Muscle of back (tissue), 3 donors: ENCODE measurements at regions not wholly inside any gene's neighbourhood (a gene's known extent, or its start where the extent isn't known, plus 50 kb on each side); places are given as distances from the start of the nearest gene placed in this dataset.

Experiments
- DNase-seq, 3 donors: peaks; one replicate each; pipeline versions ENCODE4 v3.0.0 to v3.0.0-alpha.2; 2013

DNA sequence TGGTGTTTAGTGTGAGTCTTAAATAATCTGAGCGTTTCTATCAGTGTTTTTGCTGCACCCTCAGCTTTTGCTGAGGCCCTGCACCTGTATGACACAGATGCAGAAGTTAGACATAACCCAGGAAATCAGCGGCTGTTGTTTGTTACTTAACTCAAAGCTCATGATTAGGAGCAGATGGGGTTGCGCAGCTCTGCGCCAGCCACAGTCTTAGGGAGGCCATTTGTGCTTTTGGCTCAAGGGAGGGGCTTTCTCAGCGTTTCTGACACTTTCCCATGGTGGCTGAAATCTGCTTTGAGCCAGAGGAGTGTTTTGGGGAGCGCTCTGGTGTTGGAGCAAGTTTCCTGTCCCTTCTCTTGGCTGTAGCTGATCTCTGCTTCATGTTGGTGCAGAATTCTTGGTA, 433.8 kb downstream of the NAF1 start:
- DNase-seq: peak in 2 of 3 donors; percentile 23 to 57

DNA sequence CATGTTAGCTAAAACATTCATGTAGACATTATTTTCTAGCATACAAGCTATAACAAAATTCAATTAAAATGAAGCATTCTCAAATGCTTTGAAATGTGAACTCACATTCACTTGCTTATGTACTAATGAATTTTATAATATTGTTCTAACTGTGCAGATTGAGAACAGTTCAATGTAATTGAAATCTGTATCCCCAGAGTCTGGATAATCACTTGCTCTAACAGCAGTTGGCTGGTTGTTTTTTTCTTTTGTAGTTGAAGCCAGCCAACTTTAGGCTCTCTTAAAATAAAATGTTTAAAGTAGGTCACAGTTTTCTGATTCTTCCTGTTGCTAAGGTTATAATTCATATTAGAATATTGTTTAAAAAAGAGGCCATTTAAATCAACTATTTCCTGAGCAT, 438.9 kb downstream of the NAF1 start:
- DNase-seq: no peak

DNA sequence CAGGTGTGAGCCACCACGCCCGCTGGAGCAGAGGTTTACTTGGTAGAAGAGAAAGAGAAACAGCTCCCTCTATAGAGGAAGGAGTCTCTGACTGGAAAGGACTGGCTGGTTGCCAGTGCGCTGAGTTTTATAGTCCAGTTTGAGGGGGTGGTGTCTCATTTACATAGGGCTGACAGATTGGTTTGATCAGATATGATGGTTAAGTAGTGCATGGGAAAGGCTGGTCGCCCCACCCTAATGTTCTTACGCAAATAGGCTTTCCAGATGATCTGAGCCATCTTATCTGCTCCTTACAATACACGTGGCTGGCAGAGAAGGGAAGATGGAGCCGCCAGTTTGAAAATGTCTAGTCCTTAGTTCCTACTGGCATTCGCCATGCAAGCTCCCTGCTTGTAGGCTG, 439.5 kb downstream of the NAF1 start:
- DNase-seq: no peak

DNA sequence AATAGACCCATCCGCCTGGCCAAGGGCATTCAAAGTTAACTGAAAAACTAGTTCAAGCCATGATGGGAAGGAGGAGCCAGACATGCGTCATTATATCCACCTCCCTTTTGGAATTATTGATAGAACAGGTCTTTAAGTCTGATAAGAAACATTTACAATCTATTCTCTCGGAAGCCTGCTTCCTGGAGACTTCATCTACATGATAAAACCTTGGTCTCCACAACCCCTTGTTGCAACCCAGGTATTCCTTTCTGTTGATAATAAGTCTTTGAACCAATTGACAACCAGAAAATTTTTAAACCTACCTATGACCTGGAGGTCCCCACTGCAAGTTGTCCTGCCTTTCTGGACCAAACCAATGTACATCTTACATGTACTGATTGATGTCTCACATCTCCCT, 451.3 kb downstream of the NAF1 start:
- no peak for DNase-seq

DNA sequence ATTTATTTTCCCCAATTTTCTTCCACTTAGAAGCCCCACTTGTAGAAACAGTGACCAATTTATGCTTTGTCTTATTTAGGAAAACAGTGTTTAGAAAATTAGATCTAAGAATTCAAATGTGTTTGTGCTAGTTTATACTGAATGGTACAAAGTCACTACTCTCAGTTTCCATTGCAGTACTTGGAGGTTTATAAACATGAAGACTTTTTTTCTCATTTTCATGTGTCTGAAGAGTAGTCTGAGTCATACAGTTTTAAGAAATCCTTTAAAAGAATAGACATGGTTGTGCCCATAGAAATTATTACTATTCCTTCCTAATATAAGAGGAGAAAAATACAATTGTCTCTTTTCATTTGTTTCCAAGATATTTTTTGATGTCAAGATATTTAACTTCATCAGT, 458.7 kb downstream of the NAF1 start:
- DNase-seq: no peak

DNA sequence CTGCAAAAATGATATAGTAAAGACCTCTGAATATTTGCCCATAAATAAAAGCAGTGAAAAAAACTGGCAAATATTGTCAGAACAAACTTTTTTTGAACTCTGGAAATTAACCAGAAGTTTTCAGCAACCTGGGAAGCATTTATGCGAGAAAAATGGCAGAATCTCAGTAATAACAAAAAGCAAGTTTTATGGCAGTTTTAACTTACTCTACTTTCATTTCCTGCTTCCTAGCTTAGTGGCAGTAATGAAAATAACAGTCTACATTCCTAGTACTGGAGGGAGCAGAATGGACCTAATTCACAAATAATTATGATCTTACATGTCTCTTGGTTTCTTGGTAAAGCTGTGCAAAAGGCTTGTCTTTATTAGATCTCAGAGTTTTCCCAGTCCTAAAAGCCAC, 460.1 kb downstream of the NAF1 start:
- DNase-seq: peak in 1 of 3 donors; percentile 37

DNA sequence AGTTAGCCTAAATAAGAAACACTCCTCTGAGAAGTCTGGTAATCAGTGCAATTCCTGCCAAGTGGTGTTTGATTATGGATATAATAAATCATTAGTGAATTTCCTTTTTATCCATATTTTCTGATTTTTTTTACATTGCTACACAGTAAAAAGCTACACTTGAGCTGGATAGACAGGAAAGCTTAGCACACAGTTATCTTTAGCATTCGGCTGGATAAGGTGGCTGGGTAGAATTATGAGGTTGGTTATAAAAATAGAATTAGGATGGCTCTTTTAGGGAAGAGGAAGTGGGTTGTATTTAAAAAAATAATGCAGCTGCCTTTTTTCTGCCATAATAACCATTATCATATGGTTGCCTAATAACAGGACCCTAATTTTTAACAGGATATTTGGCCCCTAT, 460.6 kb downstream of the NAF1 start:
- peak in 1 of 3 donors; percentile 9 for DNase-seq

DNA sequence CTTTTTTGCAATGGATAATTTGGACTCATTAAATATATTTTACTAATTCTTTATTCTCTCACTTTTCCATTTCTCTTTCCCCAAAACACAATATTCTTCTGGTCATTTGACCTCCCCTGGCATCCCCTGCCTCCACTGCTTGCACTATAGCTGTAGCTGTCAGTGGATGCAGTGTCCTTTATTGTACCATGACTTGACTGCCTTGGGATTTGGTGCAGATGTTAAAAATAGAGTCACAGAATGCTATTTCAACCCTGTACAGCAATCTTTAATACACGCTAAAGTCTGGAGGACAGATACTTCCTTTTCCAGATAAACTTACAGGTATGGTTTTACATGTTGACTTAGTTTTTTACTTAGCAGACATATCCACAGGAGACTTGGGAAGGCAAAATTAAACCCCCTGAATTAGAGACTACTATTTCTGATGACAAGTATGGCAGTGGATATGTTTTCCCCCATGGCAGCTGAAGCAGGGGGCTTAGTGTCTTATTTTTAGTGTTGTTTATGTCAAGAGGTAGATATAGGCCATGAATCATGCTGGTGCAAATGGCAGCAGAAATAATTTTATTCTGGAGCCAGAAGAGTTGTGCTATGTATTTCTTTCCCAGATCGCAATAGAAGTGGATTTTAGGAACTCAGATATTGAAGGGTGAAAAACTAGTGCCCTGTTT, 461.4 kb downstream of the NAF1 start:
- DNase-seq: peak in 2 of 3 donors; percentile 8 to 18

DNA sequence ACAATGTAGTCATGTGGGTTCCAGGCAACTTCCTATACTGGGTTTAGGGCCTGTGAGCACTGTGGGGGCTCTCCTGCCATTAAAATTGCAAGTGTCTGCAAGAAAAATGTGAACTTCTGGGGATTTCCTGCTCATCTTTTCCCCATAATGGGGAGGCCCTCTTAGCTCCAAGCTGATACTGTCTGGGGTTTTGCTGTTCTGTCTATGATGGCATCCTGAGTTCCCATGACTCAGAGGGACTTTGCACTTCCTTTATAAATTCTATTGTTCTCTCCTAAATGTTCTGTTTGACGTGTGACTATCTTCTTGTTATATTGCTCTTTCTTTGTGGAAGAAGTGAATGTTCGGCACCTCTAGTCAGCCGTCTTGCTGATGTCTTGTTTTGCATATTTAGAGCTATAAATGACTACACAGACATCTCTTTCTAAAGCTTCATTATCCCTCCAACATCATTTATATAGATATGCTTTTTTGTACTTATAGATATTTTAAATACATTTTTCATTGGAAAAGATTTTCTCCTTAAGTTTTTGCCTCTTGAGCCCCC, 465.8 kb downstream of the NAF1 start:
- DNase-seq: no peak

DNA sequence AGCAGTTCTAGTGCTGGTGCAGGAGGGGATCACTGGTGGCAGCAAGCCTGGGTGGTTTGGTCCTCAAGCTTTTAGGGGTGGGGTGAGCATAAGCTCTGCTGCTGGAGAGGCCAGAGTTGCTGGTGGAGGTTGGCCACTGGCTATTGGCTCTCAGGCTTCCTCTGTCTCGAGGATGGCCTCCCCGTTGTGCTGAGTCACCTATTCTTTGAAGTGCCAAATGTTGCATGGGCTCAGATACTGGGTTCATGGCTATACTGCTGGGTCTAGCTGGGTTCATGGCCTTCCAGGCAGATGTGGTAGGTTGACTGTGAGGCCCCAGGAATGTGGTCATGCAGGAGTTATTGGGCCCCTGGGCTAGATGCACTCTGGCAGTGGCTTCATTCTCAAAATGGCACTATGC, 466.3 kb downstream of the NAF1 start:
- no peak for DNase-seq

DNA sequence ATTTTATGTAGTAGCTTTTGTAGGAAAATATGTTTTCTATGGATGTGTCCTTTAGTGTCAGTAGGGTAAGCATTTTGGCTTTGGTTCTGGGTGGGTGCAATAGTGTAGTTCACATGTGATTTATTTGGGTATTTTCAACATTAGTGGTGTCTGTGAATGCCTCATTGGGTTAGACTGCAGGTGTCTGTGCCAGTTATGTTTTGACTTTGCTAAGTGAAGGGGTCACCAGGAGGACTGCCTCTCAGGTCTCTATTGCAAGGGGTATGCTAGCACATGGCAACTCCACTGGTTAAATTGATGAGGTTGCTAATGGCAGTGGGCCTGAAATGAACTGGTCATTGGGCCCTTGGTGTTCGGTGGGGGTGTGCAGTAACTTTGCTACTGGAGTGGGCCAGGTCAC, 467.1 kb downstream of the NAF1 start:
- no peak for DNase-seq

DNA sequence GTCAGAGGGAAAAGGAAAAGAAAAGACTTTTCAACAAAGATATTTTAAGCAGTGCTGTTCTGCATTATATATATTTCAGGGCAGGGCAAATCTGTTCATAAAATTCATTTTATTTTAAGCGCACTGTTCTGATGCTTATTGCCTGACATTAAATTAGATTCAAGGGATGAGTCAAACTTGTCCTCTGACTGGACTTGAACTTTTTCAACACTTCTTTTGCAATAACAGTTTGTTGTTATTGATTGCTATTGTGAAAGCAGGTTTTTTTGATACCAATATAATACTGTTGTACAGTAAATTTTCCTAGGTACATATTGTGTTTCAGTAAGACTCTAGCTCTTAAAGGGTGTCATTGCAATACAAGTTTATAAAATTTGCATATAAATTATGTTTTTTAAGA, 481.3 kb downstream of the NAF1 start:
- DNase-seq: no peak

DNA sequence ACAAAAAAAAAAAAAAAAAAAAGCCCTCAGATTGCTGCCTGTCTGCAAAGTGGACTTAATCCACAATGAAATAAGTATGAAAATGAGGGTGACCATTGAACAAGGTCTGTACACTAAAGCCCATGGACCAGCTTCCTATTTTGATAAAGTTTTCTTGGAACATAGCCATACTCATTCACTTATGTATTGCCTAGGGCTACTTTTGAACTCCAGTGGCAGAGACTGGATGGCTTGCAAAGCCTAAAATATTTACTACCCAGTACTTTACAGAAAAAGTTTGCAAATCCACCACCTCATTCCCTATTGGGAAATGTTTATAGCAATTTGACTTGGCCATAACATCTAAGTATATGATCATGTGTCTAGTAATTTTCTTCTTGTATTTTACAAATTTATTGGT, 481.7 kb downstream of the NAF1 start:
- DNase-seq: no peak

DNA sequence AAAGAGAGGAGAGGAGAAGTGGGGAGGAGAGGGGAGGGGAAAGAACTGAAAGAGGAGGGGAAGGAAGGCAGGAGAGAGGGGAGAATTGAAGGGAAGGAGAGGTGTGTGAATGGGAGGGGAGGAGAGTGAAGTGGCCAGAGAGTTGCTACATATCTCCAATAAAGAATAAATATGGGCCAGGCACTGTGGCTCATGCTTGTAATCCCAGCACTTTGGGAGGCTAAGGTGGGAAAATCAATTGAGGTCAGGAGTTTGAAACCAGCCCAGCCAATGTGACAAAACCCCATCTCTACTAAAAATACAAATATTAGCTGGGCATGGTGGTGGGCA, 482.4 kb downstream of the NAF1 start:
- no peak for DNase-seq

DNA sequence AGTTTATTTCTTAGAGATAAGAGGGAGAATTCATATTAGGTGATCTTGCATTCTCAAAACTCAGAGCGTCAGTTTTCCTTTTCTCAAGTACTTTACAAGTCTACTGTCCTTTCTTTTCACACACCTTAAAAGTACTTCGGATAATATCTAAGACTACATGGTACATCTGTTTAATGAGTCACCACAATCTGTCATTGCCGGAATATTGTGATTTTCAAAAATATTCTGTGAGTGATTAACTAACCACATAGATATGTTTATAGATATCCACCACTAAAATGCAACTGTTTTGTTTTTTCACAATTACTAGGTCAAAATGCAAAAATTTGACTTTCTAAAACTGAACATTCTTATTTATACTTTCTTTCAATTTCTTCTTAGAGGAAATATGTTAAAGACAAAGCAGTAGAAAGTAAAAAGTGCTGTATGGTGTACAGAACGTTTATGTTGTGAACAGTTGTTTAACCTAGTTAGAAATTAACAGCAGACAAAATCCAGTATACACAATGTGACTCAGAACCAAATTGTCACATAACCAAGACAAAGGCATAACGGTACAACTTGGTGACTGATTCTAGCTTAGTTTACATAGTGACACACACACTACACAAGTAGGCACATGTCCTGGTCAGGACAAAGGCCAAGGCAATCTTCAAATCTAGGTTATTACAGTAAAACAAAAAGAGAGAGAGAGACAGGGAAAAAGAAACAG, 482.9 kb downstream of the NAF1 start:
- no peak for DNase-seq

DNA sequence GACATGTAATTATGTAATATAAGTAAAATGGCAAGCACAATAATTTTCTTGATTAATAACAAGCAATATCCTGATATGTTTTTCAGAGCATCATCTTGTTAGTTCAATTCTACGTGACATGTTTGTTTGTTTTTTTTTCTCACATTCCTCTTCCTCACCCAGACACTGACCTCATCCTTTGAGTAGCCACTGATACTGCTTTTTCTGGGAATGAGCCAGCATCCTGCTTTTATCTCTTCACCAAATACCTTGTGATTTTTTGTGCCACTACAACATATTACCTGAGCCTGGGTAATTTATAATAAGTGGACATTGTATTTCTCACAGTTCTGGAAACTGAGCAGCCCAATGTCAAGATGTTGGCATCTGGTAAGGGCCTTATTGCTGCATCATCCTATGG, 484.0 kb downstream of the NAF1 start:
- DNase-seq: no peak

DNA sequence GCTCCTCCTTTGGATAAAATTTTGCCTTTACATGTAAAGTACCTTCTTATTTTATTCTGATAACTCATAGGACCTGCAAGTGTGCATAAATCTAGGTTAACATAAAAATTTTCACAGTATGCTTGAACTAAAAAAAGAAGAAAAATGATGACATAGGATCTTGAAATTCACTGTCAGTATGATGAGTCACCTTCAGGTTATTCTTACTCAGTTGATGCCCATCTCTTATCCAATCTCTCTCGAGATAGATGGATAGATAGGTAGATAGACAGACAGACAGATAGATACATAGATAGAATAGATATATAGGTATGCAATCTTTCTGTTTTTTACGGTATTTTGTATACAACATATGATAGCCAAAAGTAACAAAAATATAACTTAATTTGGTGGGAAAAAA, 485.5 kb downstream of the NAF1 start:
- no peak for DNase-seq

DNA sequence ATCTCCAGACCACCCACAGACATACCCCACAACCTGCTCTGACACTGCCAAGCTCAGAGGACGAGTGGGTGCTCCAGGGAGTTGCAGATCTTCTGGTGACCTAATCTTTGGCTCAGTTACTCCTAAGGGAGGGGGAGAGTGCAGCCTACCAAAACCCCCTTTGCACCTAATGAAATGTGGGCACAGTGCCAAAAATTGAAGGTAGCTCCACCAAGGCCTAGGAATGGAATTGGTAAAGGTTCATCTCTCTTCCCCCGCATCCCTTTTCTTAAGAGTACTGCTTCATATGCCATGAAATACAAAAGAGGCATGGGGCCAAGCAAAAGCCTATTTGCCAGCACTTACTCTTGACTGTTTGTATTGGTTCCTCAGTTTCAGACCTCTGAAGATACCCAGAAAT, 491.0 kb downstream of the NAF1 start:
- no peak for DNase-seq

DNA sequence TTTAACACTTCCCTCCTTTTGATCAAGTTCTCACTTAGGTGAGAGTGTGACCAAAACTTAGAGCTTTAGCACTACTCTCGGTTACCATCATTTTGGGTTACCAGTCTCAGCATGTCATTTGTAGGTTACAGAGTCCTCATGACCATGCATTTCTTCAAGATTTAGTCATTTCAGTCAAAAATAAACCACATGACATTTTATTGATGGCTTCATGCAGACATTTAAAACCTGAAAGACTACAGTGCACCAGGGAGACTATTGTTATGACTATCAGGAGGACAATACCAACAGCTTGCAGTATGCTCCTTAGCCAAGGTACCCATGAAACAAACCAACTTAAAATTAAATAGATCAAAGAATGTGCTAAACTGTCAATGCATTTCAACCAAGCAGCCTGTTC, 498.1 kb upstream of the FSTL5 start:
- no peak for DNase-seq

DNA sequence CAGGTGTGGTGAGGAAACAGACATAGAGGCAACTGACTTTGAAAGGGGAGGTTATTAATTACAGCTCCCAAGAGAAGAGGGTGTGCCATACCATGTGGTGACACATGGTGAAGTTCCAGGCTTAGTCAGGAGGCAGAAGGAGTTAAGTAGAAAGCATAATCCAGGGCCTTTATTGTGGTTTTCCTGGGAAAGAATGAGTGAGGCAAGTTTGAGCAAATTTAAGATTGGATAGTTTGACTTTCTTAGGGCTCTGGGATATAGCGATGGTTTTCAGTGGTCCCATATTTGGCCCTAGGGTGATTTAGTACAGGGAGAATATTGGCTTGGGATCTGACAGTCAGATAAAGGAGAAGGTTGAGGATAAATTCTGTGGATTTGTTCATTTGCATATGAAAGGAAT, 495.9 kb upstream of the FSTL5 start:
- DNase-seq: no peak

DNA sequence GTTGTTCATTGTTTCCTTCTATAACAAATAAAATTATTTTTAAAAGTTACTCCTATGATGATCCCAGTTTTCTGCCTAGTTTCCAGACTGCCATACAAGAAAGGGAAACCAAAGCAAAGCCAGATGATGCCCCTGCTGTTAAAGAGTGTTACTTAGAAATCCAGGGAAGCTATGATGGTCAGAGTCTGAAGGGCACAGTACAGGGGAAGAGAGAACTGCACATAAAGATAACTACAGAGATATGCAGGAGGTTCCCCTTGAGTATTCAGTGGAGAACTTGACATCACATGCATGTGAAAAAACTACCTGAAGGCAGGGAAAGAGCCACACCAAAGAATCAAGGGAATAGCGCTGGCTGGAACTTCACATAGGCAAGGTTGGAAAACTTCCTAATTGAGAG, 494.2 kb upstream of the FSTL5 start:
- DNase-seq: no peak

DNA sequence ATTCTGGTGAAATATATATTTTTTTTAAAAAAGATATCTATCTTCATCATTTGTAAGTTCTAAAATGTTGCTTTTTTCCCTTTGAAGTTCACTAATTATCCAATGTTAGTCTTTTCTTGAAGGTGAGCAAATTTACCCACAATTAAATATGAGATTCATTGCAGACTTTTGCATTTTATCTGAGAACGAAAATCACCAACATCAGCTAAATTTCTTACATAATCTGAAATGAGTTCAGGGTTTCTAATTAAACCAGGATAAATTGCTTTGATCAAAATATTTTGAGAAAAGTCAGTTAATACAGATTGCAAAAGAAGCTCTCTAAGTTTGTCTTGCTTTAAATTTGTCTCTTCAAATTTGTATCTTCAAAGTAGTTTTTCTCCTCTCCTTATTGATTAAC, 486.4 kb upstream of the FSTL5 start:
- DNase-seq: no peak

DNA sequence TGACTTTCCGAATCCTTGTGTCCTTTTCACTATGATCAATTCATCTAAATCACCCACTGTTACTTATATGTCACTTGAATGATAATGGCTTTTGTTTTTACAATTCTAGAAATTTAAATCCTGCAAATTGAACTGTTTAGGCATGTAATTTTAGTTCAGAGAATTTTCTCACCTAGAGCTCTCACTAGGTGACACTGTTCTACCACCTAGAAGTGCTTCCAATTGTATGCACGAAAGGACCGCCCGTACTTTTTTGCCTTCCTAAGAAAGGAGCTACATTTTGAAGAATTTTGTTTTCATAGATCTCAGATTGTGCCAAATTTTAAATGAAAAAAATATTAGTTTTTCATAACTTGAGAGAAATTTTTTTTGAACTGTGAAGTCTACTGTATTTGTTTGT, 481.6 kb upstream of the FSTL5 start:
- peak; percentile 11 to 35 (median 12) for DNase-seq

DNA sequence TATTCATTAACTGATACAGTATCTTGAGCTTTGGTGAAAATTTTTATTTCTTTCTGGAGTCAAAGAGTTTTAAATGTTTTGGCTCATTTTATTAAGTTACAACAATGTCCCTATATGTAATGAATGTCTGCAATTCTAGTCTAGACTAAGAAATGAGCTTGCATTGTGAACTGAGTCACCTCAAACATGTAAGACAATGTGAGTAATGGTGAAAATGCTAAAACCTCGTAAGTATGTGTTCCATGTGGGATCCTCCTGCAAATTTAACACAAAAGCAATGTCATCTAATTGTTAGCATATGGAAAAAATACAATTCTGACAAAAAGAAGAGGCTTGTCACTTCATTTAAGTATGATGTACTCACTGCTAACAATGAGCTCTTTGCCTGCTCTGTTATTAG, 480.5 kb upstream of the FSTL5 start:
- peak in 1 of 3 donors; percentile 76 for DNase-seq
